ENCODE measurements at regions not wholly inside any gene's neighbourhood (a gene's known extent, or its start where the extent isn't known, plus 50 kb on each side); places are given as distances from the start of the nearest gene placed in this dataset.

- BruUV-seq (replicated peaks), result no TSS peak
- no peak overlapping the region for H3K4me3 ChIP-seq (ENCODE audit: low read depth in 2 of 2, low read length in 2 of 2)
- H3K4me1 ChIP-seq (ENCODE audit: control insufficient read depth, insufficient read depth, low read length), result no peaks in the 10 kb centered on the region
- intact Hi-C loops (cut with micrococcal nuclease; ENCODE audit: unreplicated experiment) (no loop called here), in situ Hi-C loops (cut with HindIII; ENCODE audit: low pct_unique_long_range_greater_than_20kb, low sequenced_read_pairs) (no loop called here)
- TF ChIP-seq REST (IDR thresholded peaks at IDR 0.05; ENCODE audit: insufficient read depth in 1 of 2, low read depth in 2 of 2, low read length in 1 of 2) (no peak), POLR2AphosphoS5 (IDR thresholded peaks at IDR 0.05; ENCODE audit: low read depth, low read length) (no peak), SIN3A (IDR thresholded peaks at IDR 0.05; ENCODE audit: borderline replicate concordance, insufficient read depth, low read depth, low read length) (no peak), TCF7L2 (IDR thresholded peaks at IDR 0.05; ENCODE audit: low read depth, low read length) (no peak)
- TF ChIP-seq, protein P1, sequence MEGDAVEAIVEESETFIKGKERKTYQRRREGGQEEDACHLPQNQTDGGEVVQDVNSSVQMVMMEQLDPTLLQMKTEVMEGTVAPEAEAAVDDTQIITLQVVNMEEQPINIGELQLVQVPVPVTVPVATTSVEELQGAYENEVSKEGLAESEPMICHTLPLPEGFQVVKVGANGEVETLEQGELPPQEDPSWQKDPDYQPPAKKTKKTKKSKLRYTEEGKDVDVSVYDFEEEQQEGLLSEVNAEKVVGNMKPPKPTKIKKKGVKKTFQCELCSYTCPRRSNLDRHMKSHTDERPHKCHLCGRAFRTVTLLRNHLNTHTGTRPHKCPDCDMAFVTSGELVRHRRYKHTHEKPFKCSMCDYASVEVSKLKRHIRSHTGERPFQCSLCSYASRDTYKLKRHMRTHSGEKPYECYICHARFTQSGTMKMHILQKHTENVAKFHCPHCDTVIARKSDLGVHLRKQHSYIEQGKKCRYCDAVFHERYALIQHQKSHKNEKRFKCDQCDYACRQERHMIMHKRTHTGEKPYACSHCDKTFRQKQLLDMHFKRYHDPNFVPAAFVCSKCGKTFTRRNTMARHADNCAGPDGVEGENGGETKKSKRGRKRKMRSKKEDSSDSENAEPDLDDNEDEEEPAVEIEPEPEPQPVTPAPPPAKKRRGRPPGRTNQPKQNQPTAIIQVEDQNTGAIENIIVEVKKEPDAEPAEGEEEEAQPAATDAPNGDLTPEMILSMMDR (IDR thresholded peaks at IDR 0.05), result no peak
- no peak overlapping the region for H3K27ac ChIP-seq (ENCODE audit: low read length)
- no peaks in the 10 kb centered on the region for H3K9me3 ChIP-seq (ENCODE audit: control insufficient read depth, insufficient read depth, low read depth, low read length)
- CTCF ChIA-PET, result no interaction called here
- no peaks in the 10 kb centered on the region for H3K27me3 ChIP-seq (ENCODE audit: control insufficient read depth, insufficient read depth, low read length)
- H3K36me3 ChIP-seq (ENCODE audit: control insufficient read depth, insufficient read depth, low read length), result no peaks in the 10 kb centered on the region
- DNase-seq (ENCODE audit: low read depth, low spot score), result no peak
- POLR2A ChIA-PET, result no interaction called here
- no peak for ATAC-seq
These were observed 73.7 kb upstream of the ABCB5 start for GRCh38 chr7:20541608-20542349.

- no peaks in the 10 kb centered on the region for H3K4me1 ChIP-seq (ENCODE audit: control insufficient read depth, insufficient read depth, low read length)
- ChIA-PET POLR2A (no interaction called here), CTCF (no interaction called here)
- TF ChIP-seq SIN3A (IDR thresholded peaks at IDR 0.05; ENCODE audit: borderline replicate concordance, insufficient read depth, low read depth, low read length), result no peak
- TF ChIP-seq REST (IDR thresholded peaks at IDR 0.05; ENCODE audit: insufficient read depth in 1 of 2, low read depth in 2 of 2, low read length in 1 of 2), result no peak
- no peak for TF ChIP-seq TCF7L2 (IDR thresholded peaks at IDR 0.05; ENCODE audit: low read depth, low read length)
- intact Hi-C loops (cut with micrococcal nuclease; ENCODE audit: unreplicated experiment) (no loop called here), in situ Hi-C loops (cut with HindIII; ENCODE audit: low pct_unique_long_range_greater_than_20kb, low sequenced_read_pairs) (no loop called here)
- no peaks in the 10 kb centered on the region for H3K9me3 ChIP-seq (ENCODE audit: control insufficient read depth, insufficient read depth, low read depth, low read length)
- H3K27ac ChIP-seq (ENCODE audit: low read length), result no peak overlapping the region
- no peak overlapping the region for H3K4me3 ChIP-seq (ENCODE audit: low read depth in 2 of 2, low read length in 2 of 2)
- no TSS peak for BruUV-seq (replicated peaks)
- H3K27me3 ChIP-seq (ENCODE audit: control insufficient read depth, insufficient read depth, low read length), result no peaks in the 10 kb centered on the region
- no peaks in the 10 kb centered on the region for H3K36me3 ChIP-seq (ENCODE audit: control insufficient read depth, insufficient read depth, low read length)
- ATAC-seq, result no peak
- no peak for DNase-seq (ENCODE audit: low read depth, low spot score)
These were observed 72.9 kb upstream of the ABCB5 start for GRCh38 chr7:20542594-20542993.

Data from Panc1 (cell line).